ENCODE measurements at regions not wholly inside any gene's neighbourhood (a gene's known extent, or its start where the extent isn't known, plus 50 kb on each side); places are given as distances from the start of the nearest gene placed in this dataset.

DNA sequence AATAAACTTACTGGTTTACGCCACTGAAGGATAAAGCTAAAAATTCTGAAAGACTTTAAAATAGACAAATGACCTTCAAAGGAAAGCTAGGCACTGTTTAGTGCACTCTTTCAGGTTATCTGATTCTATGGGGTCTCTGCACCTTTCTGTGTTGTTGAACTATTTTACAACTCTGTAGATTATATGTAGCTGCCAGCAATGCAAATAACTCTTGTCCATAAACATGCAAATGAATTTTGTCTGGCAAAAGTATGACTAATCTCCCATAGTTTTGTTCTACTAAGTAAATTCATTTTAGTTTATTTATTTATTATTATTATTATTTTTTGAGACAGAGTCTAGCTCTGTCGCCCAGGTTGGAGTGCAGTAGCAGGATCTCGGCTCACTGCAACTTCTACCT is 266.3 kb upstream of the CCDC196 start:
- Mint-ChIP-seq H3K9me3 (peaks cover 17% of the 10 kb centered on the region), H3K36me3 (ENCODE audit: low read depth) (no peaks in the 10 kb centered on the region), H3K4me1 (ENCODE audit: low read depth) (no peaks in the 10 kb centered on the region)

DNA sequence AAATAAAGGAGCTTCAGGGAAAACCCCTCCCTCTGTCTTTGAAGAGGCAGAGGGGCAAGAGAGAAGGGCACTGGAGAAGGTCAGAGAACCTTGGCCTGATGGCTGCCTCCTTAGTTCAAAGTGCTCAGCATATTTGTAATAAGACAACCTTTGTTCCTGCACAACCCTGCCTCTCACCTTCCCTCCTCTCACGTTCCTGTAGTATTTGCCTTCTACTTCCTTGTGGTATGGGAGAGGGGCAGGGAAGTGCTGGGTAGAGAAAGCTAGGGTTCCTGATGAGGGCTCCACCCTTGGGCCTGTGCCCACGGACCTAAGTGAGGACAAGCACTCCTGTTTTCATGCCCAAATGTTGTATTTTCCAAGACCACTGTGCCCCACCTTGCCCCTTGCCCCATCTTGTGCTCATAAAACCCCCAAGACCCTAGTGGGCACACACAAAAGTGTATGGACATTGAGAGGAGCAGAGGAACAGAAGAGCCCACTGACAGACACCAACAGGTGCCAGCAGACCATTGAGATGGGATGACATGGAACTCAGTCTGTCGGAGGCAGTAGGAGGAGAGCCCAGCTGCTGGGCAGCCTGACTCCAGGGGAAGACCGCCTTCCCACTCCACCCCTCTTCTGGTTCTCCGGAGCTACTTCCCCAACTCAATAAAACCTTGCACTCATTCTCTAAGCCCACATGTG is 261.5 kb upstream of the CCDC196 start:
- no peaks in the 10 kb centered on the region for H3K27me3 Mint-ChIP-seq (ENCODE audit: low read depth)

More for the DNA sequence above, 266.3 kb upstream of the CCDC196 start:
- Mint-ChIP-seq H3K27me3 (ENCODE audit: low read depth) (no peaks in the 10 kb centered on the region), H3K4me3 (no peak overlapping the region), H3K27ac (no peak overlapping the region)
- DNase-seq (ENCODE audit: low spot score): no peak

GRCh38 chr14:66225337-66225736 is 260.8 kb upstream of the CCDC196 start:
- Mint-ChIP-seq H3K4me3 (no peak overlapping the region), H3K9me3 (peaks cover 20% of the 10 kb centered on the region), H3K36me3 (ENCODE audit: low read depth) (peaks cover 1% of the 10 kb centered on the region), H3K4me1 (ENCODE audit: low read depth) (no peaks in the 10 kb centered on the region), H3K27me3 (ENCODE audit: low read depth) (peaks cover under 1% of the 10 kb centered on the region), H3K27ac (no peak overlapping the region)
- no peak for DNase-seq (ENCODE audit: low spot score)

More for the DNA sequence above, 261.5 kb upstream of the CCDC196 start:
- Mint-ChIP-seq H3K4me1 (ENCODE audit: low read depth) (no peaks in the 10 kb centered on the region), H3K27ac (no peak overlapping the region), H3K36me3 (ENCODE audit: low read depth) (peaks cover 1% of the 10 kb centered on the region), H3K4me3 (no peak overlapping the region), H3K9me3 (peaks cover 17% of the 10 kb centered on the region)
- DNase-seq (ENCODE audit: low spot score): no peak

- Mint-ChIP-seq H3K4me1 (ENCODE audit: low read depth) (no peaks in the 10 kb centered on the region), H3K27ac (no peak overlapping the region), H3K27me3 (ENCODE audit: low read depth) (peaks cover 6% of the 10 kb centered on the region), H3K36me3 (ENCODE audit: low read depth) (peaks cover 1% of the 10 kb centered on the region), H3K4me3 (no peak overlapping the region), H3K9me3 (peaks cover 20% of the 10 kb centered on the region)
- peak; percentile 8 for DNase-seq (ENCODE audit: low spot score)
Observed at GRCh38 chr14:66228267-66228970, 257.8 kb upstream of the CCDC196 start.

- H3K4me1 Mint-ChIP-seq (ENCODE audit: low read depth): no peaks in the 10 kb centered on the region
- peaks cover 1% of the 10 kb centered on the region for H3K36me3 Mint-ChIP-seq (ENCODE audit: low read depth)
- no peak overlapping the region for H3K27ac Mint-ChIP-seq
- H3K9me3 Mint-ChIP-seq: peaks cover 20% of the 10 kb centered on the region
- DNase-seq (ENCODE audit: low spot score): no peak
- H3K4me3 Mint-ChIP-seq: no peak overlapping the region
- peaks cover 6% of the 10 kb centered on the region for H3K27me3 Mint-ChIP-seq (ENCODE audit: low read depth)
Observed at GRCh38 chr14:66231820-66232219, 254.4 kb upstream of the CCDC196 start.

DNA sequence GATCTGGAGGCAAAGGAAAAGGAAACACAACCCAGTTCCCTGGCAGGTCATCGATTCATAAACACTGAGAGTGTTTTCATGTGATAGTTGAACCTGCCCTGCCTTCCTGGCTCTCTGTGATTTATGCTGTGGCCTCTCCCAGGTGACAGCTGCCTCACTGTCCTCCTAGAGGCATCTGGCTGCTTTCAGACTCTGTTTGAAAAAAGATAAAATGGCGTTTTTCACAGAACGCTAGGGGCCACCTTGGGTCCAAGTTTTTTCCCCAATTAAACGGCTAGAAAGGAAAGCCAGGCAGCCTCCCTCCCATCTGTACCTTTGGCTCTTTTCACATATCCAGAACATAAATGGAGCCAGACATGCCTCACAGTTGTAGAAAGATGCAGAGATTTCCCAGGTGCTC is 252.6 kb upstream of the CCDC196 start:
- Mint-ChIP-seq H3K27me3 (ENCODE audit: low read depth) (peaks cover 9% of the 10 kb centered on the region), H3K4me1 (ENCODE audit: low read depth) (no peaks in the 10 kb centered on the region), H3K27ac (no peak overlapping the region), H3K36me3 (ENCODE audit: low read depth) (peaks cover 1% of the 10 kb centered on the region), H3K9me3 (peaks cover 7% of the 10 kb centered on the region), H3K4me3 (no peak overlapping the region)
- no peak for DNase-seq (ENCODE audit: low spot score)

DNA sequence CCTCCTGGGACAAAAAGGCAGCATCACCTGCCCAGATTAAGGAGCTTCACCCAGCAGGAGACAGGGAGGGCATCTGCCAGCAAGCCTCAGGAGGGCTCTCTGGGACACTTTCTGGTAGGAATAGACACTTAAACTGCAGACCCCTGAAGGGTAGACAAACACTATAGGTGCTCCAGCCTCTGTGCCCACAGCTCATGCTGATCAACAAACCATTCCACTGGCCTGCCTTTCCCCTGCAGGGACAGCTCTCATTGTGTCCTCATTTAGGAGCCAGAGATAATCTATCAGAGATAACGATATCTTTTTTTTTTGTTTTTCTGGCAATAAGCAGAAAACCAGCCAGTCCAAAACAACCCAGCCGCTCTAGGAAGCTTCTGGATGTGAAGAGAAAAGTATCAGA is 251.8 kb upstream of the CCDC196 start:
- H3K4me1 Mint-ChIP-seq (ENCODE audit: low read depth): no peaks in the 10 kb centered on the region
- H3K9me3 Mint-ChIP-seq: peaks cover 4% of the 10 kb centered on the region
- no peak for DNase-seq (ENCODE audit: low spot score)
- H3K4me3 Mint-ChIP-seq: no peak overlapping the region
- no peak overlapping the region for H3K27ac Mint-ChIP-seq
- H3K36me3 Mint-ChIP-seq (ENCODE audit: low read depth): no peaks in the 10 kb centered on the region
- peaks cover 9% of the 10 kb centered on the region for H3K27me3 Mint-ChIP-seq (ENCODE audit: low read depth)

GRCh38 chr14:66237741-66238140 is 248.4 kb upstream of the CCDC196 start:
- Mint-ChIP-seq H3K4me3 (no peak overlapping the region), H3K4me1 (ENCODE audit: low read depth) (no peaks in the 10 kb centered on the region), H3K9me3 (no peaks in the 10 kb centered on the region), H3K27ac (no peak overlapping the region), H3K27me3 (ENCODE audit: low read depth) (peaks cover 3% of the 10 kb centered on the region), H3K36me3 (ENCODE audit: low read depth) (no peaks in the 10 kb centered on the region)
- DNase-seq (ENCODE audit: low spot score): no peak

- DNase-seq (ENCODE audit: low spot score): no peak
- H3K27ac Mint-ChIP-seq: no peak overlapping the region
Observed at GRCh38 chr14:66238969-66239368, 247.2 kb upstream of the CCDC196 start.

GRCh38 chr14:66239589-66239988 is 246.6 kb upstream of the CCDC196 start:
- H3K4me3 Mint-ChIP-seq: no peak overlapping the region
- no peaks in the 10 kb centered on the region for H3K36me3 Mint-ChIP-seq (ENCODE audit: low read depth)
- H3K27ac Mint-ChIP-seq: no peak overlapping the region
- H3K9me3 Mint-ChIP-seq: no peaks in the 10 kb centered on the region
- DNase-seq (ENCODE audit: low spot score): no peak
- peaks cover 3% of the 10 kb centered on the region for H3K27me3 Mint-ChIP-seq (ENCODE audit: low read depth)
- no peaks in the 10 kb centered on the region for H3K4me1 Mint-ChIP-seq (ENCODE audit: low read depth)

More at GRCh38 chr14:66238969-66239368, 247.2 kb upstream of the CCDC196 start:
- Mint-ChIP-seq H3K9me3 (no peaks in the 10 kb centered on the region), H3K4me3 (no peak overlapping the region), H3K36me3 (ENCODE audit: low read depth) (no peaks in the 10 kb centered on the region), H3K27me3 (ENCODE audit: low read depth) (peaks cover 3% of the 10 kb centered on the region), H3K4me1 (ENCODE audit: low read depth) (no peaks in the 10 kb centered on the region)

DNA sequence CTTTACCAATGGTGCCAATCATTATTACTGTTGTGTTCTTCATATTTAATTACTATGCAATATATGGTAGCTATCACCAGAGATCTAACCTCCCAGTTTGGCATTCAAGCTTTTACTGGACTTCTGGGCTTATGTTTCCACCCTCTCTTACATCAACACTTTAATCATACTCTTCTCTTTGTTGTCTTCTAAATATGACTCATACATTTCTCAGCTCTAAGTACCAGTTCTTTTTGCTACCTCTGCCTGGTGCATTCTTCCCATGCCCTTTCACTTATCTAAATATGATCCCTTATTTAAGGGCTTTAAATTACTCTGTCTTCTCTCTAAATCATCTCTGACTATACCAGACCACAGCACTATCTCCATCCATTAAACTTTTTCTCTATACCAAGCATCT is 246.1 kb upstream of the CCDC196 start:
- H3K9me3 Mint-ChIP-seq: no peaks in the 10 kb centered on the region

GRCh38 chr14:66242001-66242400 is 244.2 kb upstream of the CCDC196 start:
- Mint-ChIP-seq H3K27me3 (ENCODE audit: low read depth) (peaks cover 3% of the 10 kb centered on the region), H3K27ac (no peak overlapping the region), H3K4me3 (no peak overlapping the region), H3K9me3 (no peaks in the 10 kb centered on the region), H3K36me3 (ENCODE audit: low read depth) (no peaks in the 10 kb centered on the region), H3K4me1 (ENCODE audit: low read depth) (no peaks in the 10 kb centered on the region)
- no peak for DNase-seq (ENCODE audit: low spot score)

More for the DNA sequence above, 246.1 kb upstream of the CCDC196 start:
- Mint-ChIP-seq H3K27me3 (ENCODE audit: low read depth) (peaks cover 3% of the 10 kb centered on the region), H3K36me3 (ENCODE audit: low read depth) (no peaks in the 10 kb centered on the region), H3K4me1 (ENCODE audit: low read depth) (no peaks in the 10 kb centered on the region), H3K27ac (no peak overlapping the region), H3K4me3 (no peak overlapping the region)
- no peak for DNase-seq (ENCODE audit: low spot score)

DNA sequence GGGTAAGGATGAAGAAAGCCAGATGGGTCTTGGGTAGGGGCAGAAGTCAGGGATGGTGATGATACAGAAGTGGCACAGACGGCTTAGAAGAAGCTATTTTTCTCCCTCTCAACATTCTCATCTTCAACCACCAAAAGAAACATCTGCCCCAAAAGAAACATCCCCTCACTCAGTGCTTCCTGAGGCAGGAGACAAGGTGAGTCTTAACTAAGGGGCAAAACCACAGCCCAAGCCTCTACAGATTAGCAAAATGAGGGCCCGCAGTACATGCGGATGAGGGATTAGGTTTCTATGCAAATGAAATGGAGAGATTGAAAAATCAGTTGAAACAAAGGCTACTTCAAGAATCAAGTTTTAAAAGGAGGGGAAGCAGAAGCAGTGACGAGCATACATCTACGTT is 241.3 kb upstream of the CCDC196 start:
- H3K9me3 Mint-ChIP-seq: no peaks in the 10 kb centered on the region

DNA sequence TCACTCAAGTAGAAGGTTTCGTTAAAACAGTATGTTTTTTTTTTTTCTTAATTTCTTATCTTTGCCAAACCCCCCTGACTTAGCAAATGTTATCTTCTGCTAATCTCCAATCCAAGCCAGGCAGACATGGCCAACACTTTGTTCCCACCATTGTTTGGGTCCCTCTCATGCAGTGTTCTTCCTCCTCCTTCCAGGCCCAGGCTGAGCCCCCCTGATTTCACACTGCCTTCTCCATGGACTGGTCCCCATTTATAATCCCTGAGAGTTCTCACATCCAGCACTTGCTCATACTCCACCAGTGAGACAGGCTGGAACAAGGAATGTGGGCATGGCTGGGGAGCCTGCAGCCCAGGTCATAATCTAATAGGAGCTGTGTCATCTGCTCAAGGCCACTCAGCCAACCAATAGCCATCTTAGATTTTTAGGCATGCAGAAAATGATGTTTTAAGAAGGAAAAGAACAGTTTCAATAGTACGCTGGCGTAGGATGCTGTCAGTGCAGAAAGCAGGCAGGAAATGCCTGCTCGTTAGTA is 238.4 kb upstream of the CCDC196 start:
- Mint-ChIP-seq H3K27me3 (ENCODE audit: low read depth) (peaks cover 5% of the 10 kb centered on the region), H3K27ac (no peak overlapping the region), H3K4me3 (no peak overlapping the region), H3K36me3 (ENCODE audit: low read depth) (no peaks in the 10 kb centered on the region), H3K9me3 (no peaks in the 10 kb centered on the region), H3K4me1 (ENCODE audit: low read depth) (no peaks in the 10 kb centered on the region)
- no peak for DNase-seq (ENCODE audit: low spot score)

More for the DNA sequence above, 241.3 kb upstream of the CCDC196 start:
- Mint-ChIP-seq H3K4me3 (no peak overlapping the region), H3K4me1 (ENCODE audit: low read depth) (no peaks in the 10 kb centered on the region), H3K27ac (no peak overlapping the region), H3K36me3 (ENCODE audit: low read depth) (no peaks in the 10 kb centered on the region), H3K27me3 (ENCODE audit: low read depth) (peaks cover 1% of the 10 kb centered on the region)
- DNase-seq (ENCODE audit: low spot score): no peak
